AG04449 (cell line): ENCODE measurements at regions not wholly inside any gene's neighbourhood (a gene's known extent, or its start where the extent isn't known, plus 50 kb on each side); places are given as distances from the start of the nearest gene placed in this dataset.
"Not testable (repeated sequence)": the region's sequence is repeated elsewhere in the genome, so short reads cannot be mapped to it uniquely, and the experiment has no call there.

ENCODE experiments used
- CTCF ChIA-PET: fragments of 350-600 bp; formaldehyde crosslinking; extraction: SDS; loops from one replicate; lab custom pipeline; 2021; ENCODE audit warnings: antibody characterized with exemption; lab: Yijun Ruan, JAX
- POLR2A ChIA-PET: fragments of 400-600, 350-600 bp; formaldehyde crosslinking; extraction: SDS; loops from one replicate; lab custom pipeline; 2020; ENCODE audit warnings: antibody characterized with exemption, inconsistent platforms; lab: Yijun Ruan, JAX
- DNase-seq: peaks from one replicate; pipeline ENCODE4 v3.0.0-alpha.2; 2010; ENCODE audit warnings: low read depth, low spot score
- H3K4me3 ChIP-seq: 2 replicates; pipeline ENCODE4 v1.5.1; 2011; ENCODE audit warnings: low read depth, mild to moderate bottlenecking, control low read depth, low read length
- CTCF ChIP-seq: IDR thresholded peaks from one replicate; pipeline ENCODE4 v1.5.1; 2011; ENCODE audit warnings: mild to moderate bottlenecking, moderate library complexity, low read length, control low read depth, inconsistent platforms; ENCODE audit not compliant: insufficient read depth; ENCODE audit errors: missing control alignments

GRCh38 chr1:57546549-57547330 is 122.9 kb upstream of the DAB1 start:
- POLR2A ChIA-PET, result no interaction called here
- CTCF ChIA-PET, result no interaction called here
- no peak for DNase-seq
- TF ChIP-seq CTCF, result no peak
- H3K4me3 ChIP-seq, result no peak overlapping the region

DNA sequence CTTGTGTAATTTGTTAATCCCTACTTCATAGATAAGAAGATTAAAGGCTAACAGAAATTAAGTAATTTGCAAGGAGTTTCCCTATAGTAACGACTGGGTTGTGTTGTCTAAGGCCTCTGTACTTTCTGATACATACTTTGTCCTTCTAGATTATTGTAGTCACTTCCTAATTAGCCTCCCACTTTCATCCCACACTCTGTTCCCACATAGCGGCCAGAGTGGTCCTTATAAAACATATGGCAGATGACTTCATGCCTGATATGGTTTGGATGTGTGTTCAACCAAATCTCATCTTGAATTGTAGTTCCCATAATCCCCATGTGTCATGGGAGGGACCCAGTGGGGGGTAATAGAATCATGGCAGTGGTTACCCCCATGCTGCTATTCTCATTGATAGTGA is 120.5 kb upstream of the DAB1 start:
- TF ChIP-seq CTCF, result no peak
- no peak overlapping the region for H3K4me3 ChIP-seq
- CTCF ChIA-PET, result no interaction called here
- POLR2A ChIA-PET, result no interaction called here
- DNase-seq, result no peak

- DNase-seq, result no peak
- ChIA-PET CTCF (no interaction called here), POLR2A (no interaction called here)
- no peak for TF ChIP-seq CTCF
- H3K4me3 ChIP-seq, result no peak overlapping the region
Observed at GRCh38 chr1:57536749-57537423, 113.0 kb upstream of the DAB1 start.

DNA sequence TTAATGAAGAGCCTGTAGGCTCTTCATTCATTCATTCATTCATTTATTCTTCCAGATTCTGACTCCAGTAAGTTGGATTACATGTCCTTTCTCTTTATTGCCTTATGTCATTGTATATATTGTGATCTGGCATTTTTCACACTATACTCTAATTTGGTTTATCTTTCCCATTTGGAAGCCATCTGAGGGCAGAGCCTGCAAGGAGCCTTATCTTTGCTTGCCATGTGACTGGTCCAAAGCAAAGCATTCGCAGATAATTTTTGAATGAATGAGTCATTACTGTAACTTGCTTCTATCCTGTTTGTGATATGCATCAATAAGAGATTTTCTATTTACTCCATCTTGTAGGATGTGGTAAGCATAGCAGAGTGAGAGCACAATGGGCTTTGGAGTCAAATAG is 108.4 kb upstream of the DAB1 start:
- ChIA-PET POLR2A (no interaction called here), CTCF (no interaction called here)
- TF ChIP-seq CTCF, result no peak
- no peak overlapping the region for H3K4me3 ChIP-seq
- no peak for DNase-seq

DNA sequence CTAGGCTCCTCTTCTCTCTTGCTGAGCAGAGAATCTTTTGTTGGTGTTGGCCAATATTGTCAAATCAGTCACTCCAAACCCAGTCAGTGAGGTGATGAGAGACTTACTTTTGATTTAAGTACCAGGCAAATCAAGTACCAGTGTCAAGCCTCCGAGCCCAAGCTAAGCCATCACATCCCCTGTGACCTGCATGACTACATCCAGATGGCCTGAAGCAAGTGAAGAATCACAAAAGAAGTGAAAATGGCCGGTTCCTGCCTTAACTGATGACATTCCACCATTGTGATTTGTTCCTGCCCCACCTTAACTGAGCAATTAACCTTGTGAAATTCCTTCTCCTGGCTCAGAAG is 107.0 kb upstream of the DAB1 start:
- H3K4me3 ChIP-seq, CTCF ChIA-PET, POLR2A ChIA-PET, DNase-seq: not testable (repeated sequence)

GRCh38 chr1:57530206-57530910 is 106.5 kb upstream of the DAB1 start:
- H3K4me3 ChIP-seq, result no peak overlapping the region
- CTCF ChIA-PET, result no interaction called here
- no peak for TF ChIP-seq CTCF
- POLR2A ChIA-PET, result no interaction called here
- no peak for DNase-seq
